WERI-Rb-1 (cell line): ENCODE measurements at regions not wholly inside any gene's neighbourhood (a gene's known extent, or its start where the extent isn't known, plus 50 kb on each side); places are given as distances from the start of the nearest gene placed in this dataset.
"Not testable (repeated sequence)": the region's sequence is repeated elsewhere in the genome, so short reads cannot be mapped to it uniquely, and the experiment has no call there.

ENCODE experiments used
- DNase-seq: peaks from one replicate; pipeline ENCODE4 v3.0.0-alpha.2; 2020
- H3K27ac ChIP-seq: fragments of 250-450 bp; sonication (Bioruptor Pico); 2 replicates; pipeline ENCODE4 v1.5.1; 2020; ENCODE audit warnings: mild to moderate bottlenecking, moderate library complexity
- H3K27me3 ChIP-seq: fragments of 250-450 bp; sonication (Bioruptor Pico); 2 replicates; pipeline ENCODE4 v1.5.1; 2021; ENCODE audit warnings: mild to moderate bottlenecking, low read depth, moderate library complexity; ENCODE audit not compliant: insufficient read depth, severe bottlenecking
- H3K36me3 ChIP-seq: fragments of 250-450 bp; sonication (Bioruptor Pico); 2 replicates; pipeline ENCODE4 v1.5.1; 2020; ENCODE audit warnings: mild to moderate bottlenecking, moderate library complexity
- H3K4me3 ChIP-seq: 2 replicates; pipeline ENCODE4 v1.5.1; 2011; ENCODE audit warnings: low read depth, mild to moderate bottlenecking, control low read depth, low read length
- H3K9me3 ChIP-seq: fragments of 250-450 bp; sonication (Bioruptor Pico); 2 replicates; pipeline ENCODE4 v1.5.1; 2021; ENCODE audit warnings: mild to moderate bottlenecking, moderate library complexity; ENCODE audit not compliant: severe bottlenecking
- CTCF ChIP-seq: IDR thresholded peaks from 2 replicates; pipeline ENCODE4 v1.5.1; 2011; ENCODE audit warnings: low read depth, mild to moderate bottlenecking, control low read depth, inconsistent platforms, low read length

- DNase-seq, result no peak
- Histone ChIP-seq H3K9me3 (peaks cover 2% of the 10 kb centered on the region), H3K27me3 (no peaks in the 10 kb centered on the region), H3K36me3 (no peaks in the 10 kb centered on the region), H3K4me3 (no peak overlapping the region), H3K27ac (no peak overlapping the region)
- TF ChIP-seq CTCF, result no peak
Observed at GRCh38 chr4:10239982-10240654, 123.5 kb upstream of the WDR1 start.

DNA sequence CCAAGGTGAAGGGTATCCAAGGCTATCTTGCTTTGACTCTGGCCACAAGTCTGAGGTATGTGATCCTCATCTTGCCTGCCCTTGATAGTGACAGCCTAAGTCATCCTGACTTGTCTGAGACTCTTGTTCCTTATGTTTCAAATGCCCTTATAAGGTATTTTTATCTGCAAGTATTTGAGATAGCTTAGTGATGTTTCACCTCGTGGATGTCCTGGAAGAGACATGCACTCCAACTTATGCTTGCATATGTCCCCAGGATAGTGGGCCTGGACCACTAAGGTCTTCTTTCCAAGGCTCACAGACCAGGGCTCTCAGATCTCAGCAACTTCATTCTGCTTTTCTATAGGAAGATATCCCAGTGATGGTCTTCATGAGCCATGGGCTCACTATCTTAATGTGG, 120.5 kb upstream of the WDR1 start:
- no peaks in the 10 kb centered on the region for H3K27me3 ChIP-seq
- DNase-seq, result no peak
- no peak overlapping the region for H3K27ac ChIP-seq
- TF ChIP-seq CTCF, result no peak
- H3K4me3 ChIP-seq, result no peak overlapping the region
- H3K9me3 ChIP-seq, result no peaks in the 10 kb centered on the region
- H3K36me3 ChIP-seq, result no peaks in the 10 kb centered on the region

GRCh38 chr4:10232114-10232513, 115.5 kb upstream of the WDR1 start:
- TF ChIP-seq CTCF, result no peak
- Histone ChIP-seq H3K9me3 (no peaks in the 10 kb centered on the region), H3K36me3 (no peaks in the 10 kb centered on the region), H3K27me3 (no peaks in the 10 kb centered on the region), H3K4me3 (no peak overlapping the region), H3K27ac (no peak overlapping the region)
- no peak for DNase-seq

- H3K27ac ChIP-seq, result no peak overlapping the region
- no peak overlapping the region for H3K4me3 ChIP-seq
- no peak for DNase-seq
- H3K9me3 ChIP-seq, result no peaks in the 10 kb centered on the region
- no peaks in the 10 kb centered on the region for H3K27me3 ChIP-seq
- no peak for TF ChIP-seq CTCF
- no peaks in the 10 kb centered on the region for H3K36me3 ChIP-seq
Observed at GRCh38 chr4:10226756-10227155, 110.2 kb upstream of the WDR1 start.

- no peak for TF ChIP-seq CTCF
- no peaks in the 10 kb centered on the region for H3K9me3 ChIP-seq
- no peak for DNase-seq
- no peaks in the 10 kb centered on the region for H3K27me3 ChIP-seq
- no peaks in the 10 kb centered on the region for H3K36me3 ChIP-seq
- no peak overlapping the region for H3K4me3 ChIP-seq
- no peak overlapping the region for H3K27ac ChIP-seq
Observed at GRCh38 chr4:10225096-10225495, 108.5 kb upstream of the WDR1 start.

DNA sequence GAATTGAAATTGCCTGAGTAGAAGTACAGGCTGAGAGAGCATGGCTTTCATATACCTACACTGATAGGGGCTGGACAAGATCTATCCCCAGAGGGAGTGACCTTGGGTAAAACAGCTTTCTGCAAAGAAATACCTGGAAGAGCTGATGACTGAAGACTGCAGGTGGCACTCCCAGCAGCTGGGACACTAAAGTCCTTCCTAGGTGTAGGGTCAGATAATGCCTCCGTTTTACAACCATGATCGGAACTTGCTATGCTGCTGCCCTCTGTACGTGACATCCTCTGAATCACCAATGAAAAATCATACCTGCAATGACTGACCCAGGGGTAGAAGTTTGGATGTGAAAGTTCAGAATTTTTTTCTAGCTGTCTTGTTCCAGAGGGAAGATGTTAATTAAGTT, 107.2 kb upstream of the WDR1 start:
- Histone ChIP-seq H3K27ac (no peak overlapping the region), H3K36me3 (no peaks in the 10 kb centered on the region), H3K9me3 (no peaks in the 10 kb centered on the region), H3K4me3 (no peak overlapping the region), H3K27me3 (no peaks in the 10 kb centered on the region)
- no peak for TF ChIP-seq CTCF
- no peak for DNase-seq

- DNase-seq, H3K36me3 ChIP-seq, H3K27ac ChIP-seq, H3K4me3 ChIP-seq, H3K27me3 ChIP-seq, H3K9me3 ChIP-seq: not testable (repeated sequence)
Observed at GRCh38 chr4:10213481-10213880, 96.9 kb upstream of the WDR1 start.
